GM21529 (cell line): ENCODE measurements at regions not wholly inside any gene's neighbourhood (a gene's known extent, or its start where the extent isn't known, plus 50 kb on each side); places are given as distances from the start of the nearest gene placed in this dataset.
"Not testable (repeated sequence)": the region's sequence is repeated elsewhere in the genome, so short reads cannot be mapped to it uniquely, and the experiment has no call there.

ENCODE experiments used
- ATAC-seq: cut with Tn5 transposase; IDR thresholded peaks from one replicate; pipeline ENCODE4 v1.9.1; 2021; ENCODE audit not compliant: unreplicated experiment

DNA sequence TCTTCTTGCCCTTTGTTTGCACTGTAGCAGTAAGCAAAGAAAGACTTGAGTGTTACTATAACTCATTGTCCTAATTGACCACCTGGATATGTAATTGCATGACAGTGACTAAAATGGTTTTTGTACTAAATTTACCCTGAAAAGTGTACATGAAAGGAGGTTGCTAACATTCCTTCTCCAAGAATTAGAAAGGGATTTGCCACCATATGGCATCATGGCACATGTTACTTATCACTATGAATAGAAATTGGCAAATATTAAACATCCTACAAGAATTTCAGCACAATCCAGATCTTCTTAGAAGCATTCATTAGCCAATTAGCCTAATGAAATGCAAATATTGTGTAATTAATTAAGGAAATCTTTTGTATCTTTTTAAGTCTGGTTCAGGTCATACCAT is 834.2 kb downstream of the STPG2 start:
- no peak for ATAC-seq

DNA sequence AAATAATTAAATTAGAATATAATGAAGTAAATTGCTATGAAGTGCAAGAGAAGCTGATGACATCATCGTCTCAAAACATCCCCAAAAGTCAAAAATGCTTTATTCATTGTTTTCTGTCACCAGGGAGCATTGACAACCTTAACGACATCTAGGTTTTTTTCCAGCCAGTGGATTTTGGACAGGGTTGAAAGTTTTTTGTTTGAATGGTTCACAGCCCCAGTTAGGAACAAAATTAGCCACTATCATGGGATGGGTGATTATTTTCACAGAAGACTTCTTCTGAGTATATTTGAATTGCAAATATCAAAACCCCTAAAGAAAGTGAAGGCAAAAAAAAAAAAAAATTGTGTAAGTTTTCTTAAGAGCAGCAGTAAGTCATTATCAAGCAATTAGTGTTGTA is 826.1 kb downstream of the STPG2 start:
- ATAC-seq = no peak

DNA sequence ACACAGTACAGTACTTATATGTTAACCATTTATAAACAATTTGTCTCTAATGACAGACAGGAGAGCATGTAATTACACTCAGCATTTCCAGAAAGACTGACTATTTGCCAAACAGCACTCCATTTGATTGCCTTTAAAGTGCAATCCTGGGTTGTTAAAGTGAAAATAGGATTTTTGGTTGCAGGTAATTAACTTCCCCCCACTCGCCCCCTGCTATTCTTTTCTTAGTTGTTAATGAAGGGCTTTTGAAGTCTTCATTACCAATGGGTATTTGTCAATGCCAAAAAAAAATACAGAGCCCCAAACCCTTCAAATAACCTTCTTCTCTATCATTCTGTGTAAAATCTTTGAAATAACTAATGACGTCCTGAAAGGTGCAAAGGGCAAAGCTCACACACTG is 825.6 kb downstream of the STPG2 start:
- no peak for ATAC-seq

DNA sequence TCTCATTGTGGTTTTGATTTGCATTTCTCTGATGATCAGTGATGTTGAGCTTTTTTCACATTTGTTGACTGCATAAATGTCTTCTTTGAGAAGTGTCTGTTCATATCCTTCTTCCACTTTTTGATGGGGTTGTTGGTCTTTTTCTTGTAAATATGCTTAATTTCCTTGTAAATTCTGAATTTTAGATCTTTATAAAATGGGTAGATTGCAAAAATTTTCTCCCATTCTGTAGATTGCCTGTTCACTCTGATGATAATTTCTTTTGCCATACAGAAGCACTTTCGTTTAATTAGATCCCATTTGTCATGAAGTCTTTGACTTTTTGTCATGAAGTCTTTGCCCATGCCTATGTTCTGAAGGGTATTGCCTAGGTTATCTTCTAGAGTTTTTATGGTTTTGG is 817.5 kb downstream of the STPG2 start:
- not testable (repeated sequence) for ATAC-seq

DNA sequence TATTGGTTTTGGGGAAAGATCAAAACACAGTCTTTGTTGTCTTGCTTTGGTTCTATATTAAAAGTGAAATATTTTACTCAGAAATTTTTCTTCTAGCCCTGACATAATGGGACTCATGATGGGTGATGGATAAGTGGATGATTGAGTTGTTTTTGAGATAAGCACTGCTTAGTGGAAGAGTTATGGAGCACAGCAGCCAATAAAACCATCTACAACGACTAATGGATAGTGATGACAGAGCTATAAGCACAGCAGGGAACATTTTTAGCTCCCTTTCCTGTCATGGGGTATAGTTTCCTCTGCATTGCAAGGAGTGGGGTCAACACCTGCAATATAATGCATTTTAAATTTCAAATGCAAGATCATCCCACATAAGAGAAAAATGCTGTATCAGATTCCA is 812.4 kb downstream of the STPG2 start:
- no peak for ATAC-seq

DNA sequence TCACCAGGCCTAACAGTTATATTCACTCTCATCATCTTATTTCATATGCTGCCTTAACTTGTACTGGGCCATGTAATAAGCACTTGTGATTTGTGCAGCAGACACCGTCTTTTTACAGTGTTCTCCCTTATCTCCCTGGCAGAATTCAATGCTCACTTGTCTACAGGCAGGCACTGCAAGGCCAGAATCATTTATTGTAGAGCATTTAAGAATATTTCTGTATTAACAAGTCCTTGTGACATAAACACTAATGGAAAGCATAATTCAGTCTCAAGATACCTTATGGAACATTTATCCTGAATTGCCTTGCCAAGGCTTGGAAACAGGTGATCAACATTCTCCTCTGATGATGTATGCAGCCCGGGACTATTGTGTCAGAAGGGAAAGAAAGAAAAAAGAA is 808.9 kb downstream of the STPG2 start:
- ATAC-seq = no peak

DNA sequence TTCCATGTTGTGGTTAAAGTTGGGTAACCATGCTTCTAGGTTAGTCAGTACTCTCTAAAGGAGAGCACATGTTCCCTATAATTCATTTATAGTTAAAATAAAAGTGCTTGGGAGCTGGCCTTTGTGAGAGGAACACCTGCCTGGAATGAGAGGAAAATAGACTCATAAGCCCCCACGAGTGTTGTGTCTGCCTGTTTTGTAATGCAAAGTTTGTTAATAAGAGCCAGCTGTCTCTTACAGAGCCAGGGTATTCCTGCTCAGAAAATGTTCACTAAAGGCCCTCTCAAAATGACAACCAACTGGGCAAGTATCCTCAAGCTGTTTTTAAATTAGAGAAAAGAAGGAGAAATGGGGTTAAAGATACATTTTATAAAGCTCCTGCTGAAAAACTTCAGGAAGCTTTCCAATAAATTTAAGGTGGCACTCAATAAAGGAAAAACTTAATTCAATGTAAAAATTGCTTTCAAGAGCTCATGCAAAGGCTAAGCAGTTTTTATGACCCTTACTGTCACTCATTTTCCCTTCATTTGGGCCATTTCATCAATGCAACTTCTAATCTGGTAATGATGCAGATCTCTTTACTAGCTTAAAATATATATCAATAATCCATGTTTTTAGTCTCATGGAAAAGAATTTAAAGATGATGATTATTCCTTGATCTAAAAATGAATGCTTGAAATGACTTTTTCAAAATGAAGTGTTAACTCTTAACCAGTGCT is 793.6 kb downstream of the STPG2 start:
- no peak for ATAC-seq

DNA sequence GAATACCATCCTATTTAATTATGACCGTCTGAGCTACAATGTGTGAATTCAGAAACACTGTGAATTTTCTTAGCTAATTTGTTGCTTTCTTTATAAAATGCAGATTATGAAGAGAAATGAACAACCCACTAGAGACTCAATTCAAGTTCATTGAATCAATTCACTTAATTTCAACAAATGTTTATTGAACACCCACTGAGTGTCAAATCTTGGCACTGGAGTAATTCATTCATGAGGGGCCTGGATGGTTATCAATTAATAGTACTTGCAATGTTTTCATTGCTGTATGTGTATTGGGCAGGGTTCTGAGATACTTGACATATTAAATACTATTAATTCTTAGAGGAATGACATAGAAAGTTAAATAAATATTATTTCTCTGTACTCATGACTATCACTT is 789.4 kb downstream of the STPG2 start:
- no peak for ATAC-seq

DNA sequence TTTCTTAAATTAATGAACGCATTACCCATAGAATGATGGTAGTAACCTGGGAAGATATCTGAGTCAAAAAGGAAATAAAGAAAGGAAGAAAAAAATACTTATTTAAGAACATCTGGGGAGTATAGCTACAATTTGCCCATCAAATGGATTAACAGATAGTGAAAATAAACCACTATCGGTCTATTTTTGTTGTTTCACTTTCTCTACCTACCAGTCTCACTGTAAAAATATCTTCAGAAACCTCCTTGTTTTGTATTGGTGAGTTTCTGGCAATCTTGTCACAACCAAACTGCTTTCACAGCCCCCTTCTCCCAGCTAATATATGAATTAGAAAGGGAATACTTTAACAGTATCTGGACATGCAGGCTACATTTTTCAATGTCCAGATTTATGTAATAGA is 783.5 kb downstream of the STPG2 start:
- ATAC-seq = no peak

DNA sequence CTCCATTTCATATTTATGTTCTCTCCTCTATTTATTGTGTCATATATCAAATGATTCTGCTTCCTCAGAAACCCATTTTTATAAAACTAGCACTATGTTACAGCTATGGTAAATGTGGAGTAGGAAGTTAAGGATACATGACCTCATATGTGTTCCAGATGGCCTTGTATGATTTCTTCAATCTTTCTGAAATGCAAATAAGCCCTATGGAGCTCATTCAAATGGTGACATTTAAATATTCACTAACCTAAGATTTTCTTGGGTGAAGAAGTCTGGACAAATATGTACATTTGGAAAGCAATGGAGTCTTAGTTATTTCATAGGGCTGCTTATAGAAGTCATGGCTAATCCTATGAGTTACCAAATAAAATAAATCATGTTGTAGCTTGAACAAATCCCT is 782.5 kb downstream of the STPG2 start:
- ATAC-seq = no peak

DNA sequence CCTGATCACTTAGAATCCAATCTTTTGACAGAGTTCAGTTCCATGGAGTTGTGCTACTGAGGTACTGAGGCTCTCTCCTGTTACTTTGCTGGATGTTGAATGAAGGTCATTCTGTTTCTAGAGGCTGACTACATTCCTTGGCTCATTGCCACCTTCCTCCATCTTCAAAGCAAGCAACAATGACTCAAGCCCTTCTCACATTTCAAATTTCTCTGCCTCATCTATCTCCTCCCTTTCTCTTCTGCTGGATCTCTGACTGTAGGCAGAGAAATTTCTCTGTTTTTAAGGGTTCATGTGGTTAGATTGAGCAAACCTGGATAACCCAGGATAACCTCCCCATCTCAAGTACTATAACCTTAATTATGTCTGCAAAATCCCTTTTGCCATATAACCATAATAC is 775.4 kb downstream of the STPG2 start:
- ATAC-seq = no peak

DNA sequence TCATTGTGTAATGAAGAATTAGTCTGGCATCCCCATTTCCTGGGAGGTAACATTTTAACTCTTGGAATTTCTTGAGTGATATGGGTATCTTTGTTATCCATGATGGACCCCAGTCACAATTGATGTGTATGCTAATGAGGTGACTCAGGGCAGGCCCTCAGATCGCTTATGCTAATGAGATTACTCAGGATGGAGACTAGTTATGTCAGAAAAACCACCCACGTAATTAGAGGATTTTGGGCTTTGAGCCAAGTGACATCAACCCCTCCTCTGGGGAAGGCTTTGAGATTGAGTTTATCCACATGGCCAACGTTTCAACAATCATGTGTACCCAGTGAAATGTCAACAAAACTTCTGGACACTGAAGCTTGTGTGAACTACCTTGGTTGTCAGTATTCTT is 772.7 kb downstream of the STPG2 start:
- ATAC-seq = no peak

DNA sequence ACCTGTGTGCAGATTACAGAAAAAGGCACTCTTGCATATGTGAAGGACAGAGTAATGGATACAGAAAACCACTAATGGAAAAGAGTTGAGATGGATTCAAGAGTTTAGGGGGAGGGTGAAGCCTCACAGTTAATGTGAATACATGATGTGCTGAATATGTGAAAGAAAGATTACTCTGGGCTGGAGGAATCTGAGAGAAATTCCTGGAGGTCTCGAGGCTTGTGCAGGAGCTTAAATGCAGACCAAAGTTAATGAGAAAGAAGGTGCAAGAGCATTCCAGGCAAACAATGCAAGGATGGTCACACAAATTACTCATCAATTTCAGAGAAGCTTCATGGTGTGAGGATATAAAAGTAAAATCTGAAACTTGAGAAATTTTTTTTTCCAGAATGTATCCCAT is 768.8 kb downstream of the STPG2 start:
- ATAC-seq = no peak

DNA sequence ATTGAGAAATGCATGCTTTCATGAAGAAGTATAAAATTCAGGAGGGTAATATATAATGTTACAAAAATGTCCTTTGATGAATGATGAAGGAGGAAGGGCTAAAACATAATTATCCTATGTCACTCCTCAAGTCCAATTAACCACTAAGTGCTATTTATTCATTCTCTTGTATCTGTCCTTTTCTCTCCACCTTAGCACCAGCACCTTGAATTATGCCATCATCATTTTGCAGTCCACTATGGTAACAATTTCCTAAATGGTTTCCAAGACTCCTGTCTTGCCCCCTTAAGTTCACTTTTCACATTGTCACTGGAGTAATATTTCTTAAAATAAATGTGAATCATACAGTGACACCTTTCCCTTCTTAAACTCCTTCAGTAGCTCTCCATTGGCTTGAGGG is 756.3 kb downstream of the STPG2 start:
- no peak for ATAC-seq

DNA sequence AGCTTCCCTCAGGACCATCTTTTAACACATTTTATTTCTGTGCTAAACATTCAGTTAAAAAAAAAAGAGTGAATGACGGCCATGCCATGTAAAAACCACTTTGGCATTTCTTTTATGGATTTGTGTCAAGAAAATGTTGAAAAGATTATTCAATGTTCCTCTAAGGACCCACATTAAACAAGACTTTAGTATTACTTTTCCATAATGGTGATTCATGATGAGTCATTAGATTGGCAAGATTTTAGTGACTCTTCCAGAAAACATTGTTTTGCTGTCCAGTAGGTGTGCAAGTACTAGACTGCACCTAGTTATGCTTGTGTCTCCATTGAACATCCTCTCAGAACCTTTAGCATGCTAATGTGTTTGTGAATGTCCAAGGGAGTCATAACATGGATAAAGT is 748.6 kb downstream of the STPG2 start:
- ATAC-seq = no peak

DNA sequence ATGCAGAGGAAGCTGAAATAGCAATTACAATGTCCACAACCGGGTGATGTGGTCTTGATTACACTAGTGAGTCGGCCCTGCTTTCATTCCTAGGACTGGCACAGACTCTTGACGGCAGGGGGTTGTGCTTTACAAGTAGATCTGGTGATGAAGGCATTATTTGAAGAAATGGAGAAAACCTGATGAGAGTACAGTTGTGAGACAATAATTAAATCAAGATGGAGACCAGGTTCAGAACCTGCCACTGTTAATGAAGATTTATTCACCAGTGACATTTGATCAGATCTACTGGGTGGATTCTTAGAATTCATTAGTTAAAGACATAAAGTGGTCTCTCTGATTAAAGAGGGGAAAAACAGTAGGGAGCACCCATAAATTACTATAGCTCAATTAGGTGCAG is 747.2 kb downstream of the STPG2 start:
- ATAC-seq = no peak

DNA sequence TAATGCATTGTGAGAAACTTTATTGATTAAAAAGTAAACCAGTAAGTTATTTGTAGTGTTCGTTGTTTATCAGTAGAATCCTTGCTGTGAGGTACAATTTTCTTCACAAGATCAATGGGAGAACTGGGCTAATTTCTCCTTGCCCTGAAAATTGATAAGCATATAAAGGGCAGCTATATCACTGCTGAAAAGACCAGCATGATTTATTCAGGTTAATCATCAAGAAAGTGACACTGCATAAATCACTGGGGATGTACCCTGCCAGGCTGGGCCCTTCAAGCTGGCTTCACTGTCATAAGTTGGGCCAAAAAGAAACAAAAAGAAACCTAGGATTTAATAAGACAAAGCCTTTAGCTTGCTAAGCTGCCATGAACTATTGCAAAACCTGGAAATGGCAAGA is 746.7 kb downstream of the STPG2 start:
- no peak for ATAC-seq

DNA sequence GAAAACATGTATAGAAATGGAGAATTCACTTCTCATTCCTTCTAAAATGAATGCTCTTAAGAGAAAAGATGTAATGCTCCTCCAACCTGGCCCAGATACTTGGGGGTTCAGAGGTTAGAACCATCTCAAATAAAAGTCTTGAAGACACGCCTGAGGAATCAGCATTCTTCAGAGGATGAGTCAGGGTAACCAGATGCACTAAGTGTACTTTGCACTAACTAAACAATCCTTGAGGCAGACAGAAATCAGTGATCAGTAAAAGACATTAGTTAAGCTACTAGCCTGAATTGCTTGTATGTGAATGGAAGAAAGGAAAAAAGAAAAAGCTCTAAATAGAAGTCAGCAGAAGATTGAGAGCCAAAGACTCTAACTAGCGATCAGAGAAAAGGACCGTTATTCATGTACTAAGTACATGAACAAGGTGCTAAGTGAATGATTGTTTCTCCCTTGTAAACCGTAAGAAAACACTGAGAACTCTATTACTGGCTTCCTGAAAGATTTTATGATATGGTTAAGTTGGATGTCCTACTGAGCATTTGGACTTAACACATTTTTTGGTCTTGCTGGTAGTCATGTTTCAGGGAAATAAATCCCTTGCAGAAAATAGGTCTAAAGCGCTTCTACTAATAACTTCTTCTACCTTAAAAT is 738.3 kb downstream of the STPG2 start:
- no peak for ATAC-seq

DNA sequence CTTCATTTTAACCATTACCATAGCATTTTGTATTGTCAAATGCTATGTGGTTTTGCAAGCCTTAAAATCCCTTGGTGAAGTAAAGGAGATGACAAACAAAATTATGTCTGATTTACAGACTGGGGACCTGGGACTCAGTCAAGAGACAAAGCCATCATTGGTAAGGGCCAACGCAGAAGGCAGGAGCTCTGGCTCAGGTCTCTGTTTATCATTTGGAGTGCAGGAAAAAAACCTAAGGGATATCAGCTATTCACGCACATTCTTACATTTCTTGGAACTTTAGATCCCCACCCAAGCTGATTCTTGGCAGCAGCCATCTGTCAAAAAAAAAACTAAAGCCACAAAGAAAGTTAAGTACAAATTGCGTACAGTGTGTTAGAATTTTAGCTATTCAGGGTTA is 731.9 kb downstream of the STPG2 start:
- ATAC-seq = no peak

DNA sequence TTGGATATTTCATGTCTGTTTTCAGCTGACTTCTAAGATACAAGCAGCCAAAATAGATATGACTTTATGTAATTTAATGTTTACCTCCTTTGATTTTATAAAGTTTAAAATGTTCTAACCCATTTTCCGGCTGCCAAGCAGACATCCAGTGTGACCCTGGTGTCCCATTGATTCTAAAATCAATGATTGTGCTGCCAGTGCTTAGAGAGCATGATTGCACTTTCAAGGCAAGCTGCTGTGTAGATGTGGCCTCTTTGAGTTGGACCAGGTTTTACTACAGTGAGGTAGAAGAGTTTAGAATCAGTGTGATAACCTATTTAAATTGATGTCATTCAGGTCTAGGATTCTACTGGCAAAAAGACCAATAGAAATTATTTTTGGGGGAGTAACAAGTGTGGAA is 730.9 kb downstream of the STPG2 start:
- ATAC-seq = no peak

DNA sequence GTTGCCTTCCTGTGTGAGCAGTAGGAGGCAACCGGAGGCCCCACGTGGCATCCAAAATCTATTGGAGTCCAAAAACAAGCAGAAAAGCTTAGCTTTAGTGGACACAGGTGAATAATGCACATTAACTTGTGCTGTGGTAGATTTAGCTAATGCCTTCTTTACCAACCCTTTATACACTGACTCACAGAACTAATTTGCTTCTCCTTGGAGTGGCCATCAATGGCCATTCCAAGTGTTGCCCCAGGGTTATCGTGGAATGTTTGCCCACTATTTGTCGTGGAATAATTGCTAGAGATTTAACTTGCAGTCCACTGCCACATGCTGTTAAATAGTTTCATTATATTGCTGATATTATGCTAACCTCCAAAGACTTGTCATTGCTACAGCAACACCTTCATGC is 729.1 kb downstream of the STPG2 start:
- ATAC-seq = no peak

DNA sequence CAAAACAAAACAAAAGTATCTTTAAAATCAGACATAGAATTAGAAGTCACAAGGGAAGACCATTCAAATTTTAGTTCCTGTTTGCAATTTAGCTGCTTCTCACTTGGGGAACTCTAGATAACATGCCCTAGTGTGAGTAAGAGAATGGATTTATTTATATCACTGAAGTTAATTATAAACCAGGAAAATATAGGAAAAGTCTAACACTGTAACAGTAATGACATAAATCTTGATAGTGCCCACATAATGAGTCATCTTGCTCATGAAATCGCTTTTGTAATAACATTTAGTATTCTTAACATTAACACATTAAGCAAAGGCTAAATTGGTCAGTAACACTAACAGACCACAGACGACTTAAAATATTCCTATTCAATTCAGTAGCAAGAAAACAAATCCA is 710.7 kb downstream of the STPG2 start:
- ATAC-seq = no peak
